ENCODE measurements at regions not wholly inside any gene's neighbourhood (a gene's known extent, or its start where the extent isn't known, plus 50 kb on each side); places are given as distances from the start of the nearest gene placed in this dataset.

DNA sequence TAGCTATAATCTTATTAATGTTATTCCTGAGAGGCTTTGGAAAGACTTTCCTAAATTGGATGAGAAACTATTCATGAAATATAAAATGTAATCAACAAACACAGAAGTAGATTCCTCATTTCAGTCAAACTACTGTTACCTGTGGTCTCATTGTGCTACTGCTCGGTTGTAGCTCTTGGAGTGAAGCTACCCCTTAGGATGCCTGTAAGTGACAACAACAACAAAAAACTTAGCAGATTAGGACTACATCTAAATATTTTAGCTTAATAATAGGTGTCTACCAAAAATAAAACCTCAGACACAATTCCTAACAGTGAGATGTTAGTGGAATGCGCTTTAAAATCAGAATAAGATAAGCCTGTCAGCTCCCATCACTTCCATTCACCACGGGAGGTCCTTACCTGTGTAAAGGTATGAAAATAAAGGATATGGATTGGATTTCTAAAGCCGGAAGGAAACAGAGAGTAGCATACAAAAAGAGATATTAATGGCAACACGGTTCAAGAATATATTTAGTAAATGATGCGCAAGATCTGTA lies 369.2 kb downstream of the OSTF1 start:
- Histone ChIP-seq H3K23ac (ENCODE audit: low read depth, low read length) (no peak overlapping the region), H3K36me3 (ENCODE audit: control insufficient read depth, insufficient read depth, low read length) (no peaks in the 10 kb centered on the region), H3K9me1 (ENCODE audit: insufficient read depth, low read length) (no peaks in the 10 kb centered on the region), H2AFZ (replicated peaks; ENCODE audit: low read length, poor library complexity) (no peak overlapping the region), H3K9me3 (ENCODE audit: control insufficient read depth, insufficient read depth, low read length) (peaks cover 4% of the 10 kb centered on the region; the same call in 1 of the 2 replicates), H3K79me1 (ENCODE audit: low read depth in 1 of 2, low read length in 2 of 2) (no peaks in the 10 kb centered on the region), H3K4me1 (ENCODE audit: control insufficient read depth, insufficient read depth, low read length) (no peaks in the 10 kb centered on the region), H4K8ac (ENCODE audit: low read depth in 2 of 2, low read length in 2 of 2) (no peak overlapping the region), H2BK15ac (ENCODE audit: low read depth, low read length) (no peak overlapping the region), H3K18ac (ENCODE audit: low read depth, low read length) (no peak overlapping the region), H3K4me3 (ENCODE audit: insufficient read depth, low read depth, low read length) (no peak overlapping the region), H3K9ac (ENCODE audit: low read depth, low read length) (no peak overlapping the region), H4K5ac (ENCODE audit: low read depth, low read length) (no peak overlapping the region), H3K4me2 (ENCODE audit: low read depth, low read length) (no peak overlapping the region), H3K14ac (replicated peaks; ENCODE audit: low read depth, low read length) (no peak overlapping the region), H2BK20ac (ENCODE audit: low read depth, low read length) (no peak overlapping the region), H2AK5ac (ENCODE audit: low read depth, low read length) (no peak overlapping the region), H4K91ac (ENCODE audit: insufficient read depth, low read depth, low read length) (no peak overlapping the region), H3K27ac (ENCODE audit: insufficient read depth, low read length) (no peak overlapping the region), H3K27me3 (ENCODE audit: control insufficient read depth, insufficient read depth, low read length) (no peaks in the 10 kb centered on the region), H3K4ac (ENCODE audit: low read depth, low read length) (no peak overlapping the region), H2BK5ac (ENCODE audit: low read depth, low read length, poor library complexity, severe bottlenecking) (no peak overlapping the region), H2AK9ac (replicated peaks; ENCODE audit: low read depth, low read length, poor library complexity) (no peak overlapping the region), H2BK120ac (ENCODE audit: low read depth, low read length) (no peak overlapping the region), H3K56ac (ENCODE audit: extremely low read depth, insufficient read depth, low read length) (no peak overlapping the region), H4K20me1 (ENCODE audit: insufficient read depth, low read length) (no peaks in the 10 kb centered on the region)
- TF ChIP-seq BHLHE40 (IDR thresholded peaks at IDR 0.05; ENCODE audit: low read depth, low read length) (no peak), MAFK (IDR thresholded peaks at IDR 0.05; ENCODE audit: low read depth, low read length) (no peak), MAZ (IDR thresholded peaks at IDR 0.05; ENCODE audit: borderline replicate concordance, low read depth, low read length) (no peak), CHD1 (IDR thresholded peaks at IDR 0.05; ENCODE audit: low read depth, low read length) (no peak), CEBPB (IDR thresholded peaks at IDR 0.05; ENCODE audit: low read depth, low read length) (no peak), SMC3 (IDR thresholded peaks at IDR 0.05; ENCODE audit: low read depth, low read length) (no peak), MXI1 (IDR thresholded peaks at IDR 0.05; ENCODE audit: borderline replicate concordance, low read depth, low read length) (no peak), FOS (IDR thresholded peaks at IDR 0.05; ENCODE audit: low read depth, low read length) (no peak), RCOR1 (IDR thresholded peaks at IDR 0.05; ENCODE audit: insufficient replicate concordance, low read length) (no peak), RAD21 (IDR thresholded peaks at IDR 0.05; ENCODE audit: low read length) (no peak), POLR2A (IDR thresholded peaks at IDR 0.05; ENCODE audit: low read depth, low read length) (no peak), RFX5 (IDR thresholded peaks at IDR 0.05; ENCODE audit: low read depth, low read length) (no peak), NFE2L2 (IDR thresholded peaks at IDR 0.05; ENCODE audit: low read depth, low read length) (no peak)
- TF ChIP-seq, protein P1, sequence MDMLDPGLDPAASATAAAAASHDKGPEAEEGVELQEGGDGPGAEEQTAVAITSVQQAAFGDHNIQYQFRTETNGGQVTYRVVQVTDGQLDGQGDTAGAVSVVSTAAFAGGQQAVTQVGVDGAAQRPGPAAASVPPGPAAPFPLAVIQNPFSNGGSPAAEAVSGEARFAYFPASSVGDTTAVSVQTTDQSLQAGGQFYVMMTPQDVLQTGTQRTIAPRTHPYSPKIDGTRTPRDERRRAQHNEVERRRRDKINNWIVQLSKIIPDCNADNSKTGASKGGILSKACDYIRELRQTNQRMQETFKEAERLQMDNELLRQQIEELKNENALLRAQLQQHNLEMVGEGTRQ (IDR thresholded peaks at IDR 0.05; ENCODE audit: low read depth, low read length), result no peak
- TF ChIP-seq, protein P2, sequence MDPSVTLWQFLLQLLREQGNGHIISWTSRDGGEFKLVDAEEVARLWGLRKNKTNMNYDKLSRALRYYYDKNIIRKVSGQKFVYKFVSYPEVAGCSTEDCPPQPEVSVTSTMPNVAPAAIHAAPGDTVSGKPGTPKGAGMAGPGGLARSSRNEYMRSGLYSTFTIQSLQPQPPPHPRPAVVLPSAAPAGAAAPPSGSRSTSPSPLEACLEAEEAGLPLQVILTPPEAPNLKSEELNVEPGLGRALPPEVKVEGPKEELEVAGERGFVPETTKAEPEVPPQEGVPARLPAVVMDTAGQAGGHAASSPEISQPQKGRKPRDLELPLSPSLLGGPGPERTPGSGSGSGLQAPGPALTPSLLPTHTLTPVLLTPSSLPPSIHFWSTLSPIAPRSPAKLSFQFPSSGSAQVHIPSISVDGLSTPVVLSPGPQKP (IDR thresholded peaks at IDR 0.05; ENCODE audit: borderline replicate concordance, low read depth, low read length), result no peak
- TF ChIP-seq, protein P3, sequence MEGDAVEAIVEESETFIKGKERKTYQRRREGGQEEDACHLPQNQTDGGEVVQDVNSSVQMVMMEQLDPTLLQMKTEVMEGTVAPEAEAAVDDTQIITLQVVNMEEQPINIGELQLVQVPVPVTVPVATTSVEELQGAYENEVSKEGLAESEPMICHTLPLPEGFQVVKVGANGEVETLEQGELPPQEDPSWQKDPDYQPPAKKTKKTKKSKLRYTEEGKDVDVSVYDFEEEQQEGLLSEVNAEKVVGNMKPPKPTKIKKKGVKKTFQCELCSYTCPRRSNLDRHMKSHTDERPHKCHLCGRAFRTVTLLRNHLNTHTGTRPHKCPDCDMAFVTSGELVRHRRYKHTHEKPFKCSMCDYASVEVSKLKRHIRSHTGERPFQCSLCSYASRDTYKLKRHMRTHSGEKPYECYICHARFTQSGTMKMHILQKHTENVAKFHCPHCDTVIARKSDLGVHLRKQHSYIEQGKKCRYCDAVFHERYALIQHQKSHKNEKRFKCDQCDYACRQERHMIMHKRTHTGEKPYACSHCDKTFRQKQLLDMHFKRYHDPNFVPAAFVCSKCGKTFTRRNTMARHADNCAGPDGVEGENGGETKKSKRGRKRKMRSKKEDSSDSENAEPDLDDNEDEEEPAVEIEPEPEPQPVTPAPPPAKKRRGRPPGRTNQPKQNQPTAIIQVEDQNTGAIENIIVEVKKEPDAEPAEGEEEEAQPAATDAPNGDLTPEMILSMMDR (conservative IDR thresholded peaks at IDR 0.05; ENCODE audit: low read depth, low read length), result no peak
- no CpG with 5 or more reads among the region's 6 CpGs for WGBS, 2 experiments (ENCODE audit: extremely low coverage in 2 of 2, insufficient read length in 1 of 2)
- POLR2A ChIA-PET (ENCODE audit: unreplicated experiment), result no interaction called here
- dilution Hi-C loops (cut with HindIII; ENCODE audit: low sequenced_read_pairs, unreplicated experiment), result no loop called here
- CTCF ChIA-PET, result no interaction called here
- ATAC-seq (ENCODE audit: low read depth) (no peak), DNase-seq (no peak)
- in situ Hi-C loops (cut with MboI; ENCODE audit: low sequenced_read_pairs), result no loop called here
- no TSS peak for BruUV-seq (replicated peaks)
- intact Hi-C loops (cut with micrococcal nuclease), result no loop called here
